CD4-positive, alpha-beta T cell (primary cell): ENCODE measurements at regions not wholly inside any gene's neighbourhood (a gene's known extent, or its start where the extent isn't known, plus 50 kb on each side); places are given as distances from the start of the nearest gene placed in this dataset.

Experiments used
- ATAC-seq: fragments of 200-7000 bp; cut with Tn5 transposase; one replicate; pipeline ENCODE4 v1.10.0; 2022; ENCODE audit warnings: mild to moderate bottlenecking; ENCODE audit not compliant: poor library complexity
- CTCF ChIA-PET: fragments of 350-600 bp; sonication (Branson Sonifier 250); formaldehyde crosslinking; loops from one replicate; lab custom pipeline; 2021; ENCODE audit warnings: antibody characterized with exemption, inconsistent platforms; lab: Charles Lee
- POLR2A ChIA-PET: fragments of 350-600 bp; sonication (Branson Sonifier 250); formaldehyde crosslinking; loops from one replicate; lab custom pipeline; 2021; ENCODE audit warnings: antibody characterized with exemption, inconsistent platforms; lab: Charles Lee
- DNase-seq, 14 experiments: peaks; one replicate each; pipeline ENCODE4 v3.0.0-alpha.2; 2013 to 2020; ENCODE audit warnings: mixed read lengths in 2 of 14
- H3K27ac ChIP-seq, 2 donors: one replicate each; pipeline versions ENCODE4 v1.5.1 to v1.7.0; 2013; ENCODE audit warnings: low read length in 2 of 2, low read depth in 1 of 2, mild to moderate bottlenecking in 1 of 2
- H3K27me3 ChIP-seq, 2 experiments: 1 replicate in 1 of 2; 2 replicates in 1 of 2; pipeline versions ENCODE4 v1.6.1 to v1.7.0; 2013; ENCODE audit warnings: low read length in 2 of 2, control low read depth in 1 of 2, mild to moderate bottlenecking in 1 of 2, moderate library complexity in 1 of 2; ENCODE audit not compliant: insufficient read depth in 2 of 2, control insufficient read depth in 1 of 2
- H3K36me3 ChIP-seq: one replicate; pipeline ENCODE4 v1.6.1; 2013; ENCODE audit warnings: low read length, control low read depth; ENCODE audit not compliant: insufficient read depth
- H3K4me1 ChIP-seq: one replicate; pipeline ENCODE4 v1.6.1; 2013; ENCODE audit warnings: low read length, control low read depth; ENCODE audit not compliant: insufficient read depth
- H3K4me3 ChIP-seq: one replicate; pipeline ENCODE4 v1.5.1; 2013; ENCODE audit warnings: mild to moderate bottlenecking, low read length, moderate library complexity
- H3K9me3 ChIP-seq, 2 experiments: 1 replicate in 1 of 2; 2 replicates in 1 of 2; pipeline versions ENCODE4 v1.6.1 to v1.7.0; 2013; ENCODE audit warnings: low read length in 2 of 2, mild to moderate bottlenecking in 2 of 2, control low read depth in 1 of 2, moderate library complexity in 1 of 2; ENCODE audit not compliant: control insufficient read depth in 1 of 2, insufficient read depth in 1 of 2
- H3K27ac Mint-ChIP-seq: one replicate; pipeline ENCODE4 v1.8.0; 2020; ENCODE audit warnings: mixed read lengths
- H3K27me3 Mint-ChIP-seq: one replicate; pipeline ENCODE4 v1.8.0; 2021; ENCODE audit warnings: mixed read lengths
- H3K36me3 Mint-ChIP-seq: one replicate; pipeline ENCODE4 v1.8.0; 2021; ENCODE audit warnings: low read depth, mixed read lengths
- H3K4me1 Mint-ChIP-seq: one replicate; pipeline ENCODE4 v1.8.0; 2021; ENCODE audit warnings: low read depth, mixed read lengths
- H3K4me3 Mint-ChIP-seq: one replicate; pipeline ENCODE4 v1.8.0; 2020; ENCODE audit warnings: mild to moderate bottlenecking, mixed read lengths
- H3K9me3 Mint-ChIP-seq: one replicate; pipeline ENCODE4 v1.8.0; 2020; ENCODE audit warnings: mixed read lengths
- CTCF ChIP-seq: fragments of 200-600 bp; IDR thresholded peaks from one replicate; pipeline ENCODE4 v1.8.0; 2022; ENCODE audit warnings: antibody characterized with exemption, mild to moderate bottlenecking
- intact Hi-C, 2 experiments: fragments of 100-400 bp; cut with DNase I in 1 of 2; cut with micrococcal nuclease in 1 of 2; formaldehyde crosslinking; loops; one replicate each; pipeline versions ENCODE4 v1.15.1 to v1.9.0; 2023 to 2025; cut with DNase I, micrococcal nuclease

GRCh38 chr6:141267420-141267819 is 865.3 kb upstream of the GJE1 start:
- ChIA-PET POLR2A (interaction anchor here (0.6 kb wide), 1 partner anchor 83 kb away, joined by 3 read pairs; no protein-coding TSS in a partner anchor), CTCF (no interaction called here)
- no peaks in the 10 kb centered on the region for H3K27me3 Mint-ChIP-seq
- H3K9me3 Mint-ChIP-seq: no peaks in the 10 kb centered on the region
- no peaks in the 10 kb centered on the region for H3K27me3 ChIP-seq
- no peak overlapping the region for H3K4me3 Mint-ChIP-seq
- H3K9me3 ChIP-seq: no peaks in the 10 kb centered on the region
- DNase-seq: no peak
- H3K36me3 Mint-ChIP-seq: no peaks in the 10 kb centered on the region
- H3K27ac ChIP-seq: no peak overlapping the region
- TF ChIP-seq CTCF: no peak
- H3K4me1 ChIP-seq: no peaks in the 10 kb centered on the region
- H3K4me1 Mint-ChIP-seq: no peaks in the 10 kb centered on the region
- H3K36me3 ChIP-seq: no peaks in the 10 kb centered on the region
- no peak overlapping the region for H3K27ac Mint-ChIP-seq
- ATAC-seq: no peak
- no peak overlapping the region for H3K4me3 ChIP-seq
- intact Hi-C loops: no loop called here

DNA sequence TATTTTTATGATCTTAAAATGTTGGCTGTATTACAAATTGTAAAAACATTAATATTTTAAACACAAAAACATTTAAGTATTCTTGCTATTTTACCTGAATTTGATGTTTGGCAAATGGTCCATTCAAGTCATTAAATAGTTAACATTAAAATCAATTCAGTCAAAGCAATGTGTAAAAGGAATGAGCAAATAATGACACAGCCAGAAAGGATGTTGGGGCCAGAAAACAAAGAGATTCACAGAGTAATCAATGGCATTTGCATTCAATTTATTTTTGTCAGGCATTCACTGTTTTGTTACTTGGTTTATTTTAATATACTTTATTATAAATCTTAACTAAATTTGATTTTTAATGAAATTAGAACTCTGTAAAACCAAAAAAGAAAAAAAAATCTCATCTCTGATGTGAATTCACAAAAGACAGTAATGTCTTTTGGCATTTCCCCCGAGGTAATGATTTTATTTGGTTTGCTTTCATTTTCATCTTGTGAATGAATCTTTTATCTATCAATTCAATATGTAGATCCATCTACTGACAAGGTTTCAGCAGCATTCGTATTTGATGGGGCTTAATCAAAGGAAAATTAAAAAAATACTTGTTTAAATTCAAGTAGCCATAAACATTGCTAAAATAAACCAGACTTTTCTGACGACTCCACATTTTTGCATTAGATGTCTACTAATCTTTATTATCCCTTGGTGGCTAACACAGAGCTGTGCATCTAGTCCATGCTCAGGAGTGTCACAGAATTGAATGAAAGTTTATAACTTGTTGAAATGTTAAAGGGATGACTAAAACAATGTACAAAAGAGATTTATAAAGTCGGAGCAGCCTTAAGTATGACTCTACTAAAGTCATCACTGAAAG is 866.7 kb upstream of the GJE1 start:
- no peak for DNase-seq
- H3K9me3 Mint-ChIP-seq: no peaks in the 10 kb centered on the region
- no peak for ATAC-seq
- Histone ChIP-seq H3K27me3 (no peaks in the 10 kb centered on the region), H3K9me3 (peaks cover 0 to 5% of the 10 kb centered on the region in 2 experiments), H3K4me1 (no peaks in the 10 kb centered on the region), H3K36me3 (no peaks in the 10 kb centered on the region), H3K4me3 (no peak overlapping the region), H3K27ac (no peak overlapping the region)
- intact Hi-C loops: no loop called here
- no peak for TF ChIP-seq CTCF
- H3K36me3 Mint-ChIP-seq: no peaks in the 10 kb centered on the region
- no peaks in the 10 kb centered on the region for H3K4me1 Mint-ChIP-seq
- no peak overlapping the region for H3K4me3 Mint-ChIP-seq
- no peaks in the 10 kb centered on the region for H3K27me3 Mint-ChIP-seq
- H3K27ac Mint-ChIP-seq: no peak overlapping the region
- ChIA-PET CTCF (no interaction called here), POLR2A (no interaction called here)

GRCh38 chr6:141264101-141264500 is 868.6 kb upstream of the GJE1 start:
- no peak overlapping the region for H3K4me3 ChIP-seq
- Mint-ChIP-seq H3K9me3 (no peaks in the 10 kb centered on the region), H3K4me3 (no peak overlapping the region), H3K27me3 (no peaks in the 10 kb centered on the region), H3K36me3 (no peaks in the 10 kb centered on the region), H3K4me1 (no peaks in the 10 kb centered on the region), H3K27ac (no peak overlapping the region)
- TF ChIP-seq CTCF: no peak
- no peaks in the 10 kb centered on the region for H3K27me3 ChIP-seq
- ATAC-seq: no peak
- H3K36me3 ChIP-seq: no peaks in the 10 kb centered on the region
- ChIA-PET CTCF (no interaction called here), POLR2A (no interaction called here)
- H3K27ac ChIP-seq: no peak overlapping the region
- H3K9me3 ChIP-seq: peaks cover 0 to 6% of the 10 kb centered on the region in 2 experiments
- H3K4me1 ChIP-seq: no peaks in the 10 kb centered on the region
- intact Hi-C loops: no loop called here
- DNase-seq: no peak
